ENCODE measurements at regions not wholly inside any gene's neighbourhood (a gene's known extent, or its start where the extent isn't known, plus 50 kb on each side); places are given as distances from the start of the nearest gene placed in this dataset.
"Not testable (repeated sequence)": the region's sequence is repeated elsewhere in the genome, so short reads cannot be mapped to it uniquely, and the experiment has no call there.

DNA sequence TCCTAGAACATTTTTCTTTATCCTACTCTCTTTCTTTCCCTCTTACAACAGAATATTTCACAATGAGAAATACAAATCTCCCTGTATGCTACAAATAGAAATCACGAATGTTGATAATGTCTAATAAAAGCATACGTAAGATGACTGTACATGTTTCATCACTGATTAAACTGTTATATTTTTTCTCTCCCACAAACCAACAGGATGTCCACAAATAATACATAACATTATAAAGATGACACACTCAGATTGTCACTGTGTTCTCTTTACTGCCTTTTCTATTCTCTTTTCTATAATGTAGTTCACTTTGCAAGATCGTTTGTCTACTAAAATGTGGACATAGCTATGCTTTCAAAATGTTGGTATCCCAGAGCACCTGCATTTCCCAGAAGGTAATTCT, 90.7 kb upstream of the PARP8 start (continued):
- TF ChIP-seq, protein P1, sequence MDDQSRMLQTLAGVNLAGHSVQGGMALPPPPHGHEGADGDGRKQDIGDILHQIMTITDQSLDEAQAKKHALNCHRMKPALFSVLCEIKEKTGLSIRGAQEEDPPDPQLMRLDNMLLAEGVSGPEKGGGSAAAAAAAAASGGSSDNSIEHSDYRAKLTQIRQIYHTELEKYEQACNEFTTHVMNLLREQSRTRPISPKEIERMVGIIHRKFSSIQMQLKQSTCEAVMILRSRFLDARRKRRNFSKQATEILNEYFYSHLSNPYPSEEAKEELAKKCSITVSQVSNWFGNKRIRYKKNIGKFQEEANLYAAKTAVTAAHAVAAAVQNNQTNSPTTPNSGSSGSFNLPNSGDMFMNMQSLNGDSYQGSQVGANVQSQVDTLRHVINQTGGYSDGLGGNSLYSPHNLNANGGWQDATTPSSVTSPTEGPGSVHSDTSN (IDR thresholded peaks at IDR 0.05), result no peak
- TF ChIP-seq ESRRA (IDR thresholded peaks at IDR 0.05; ENCODE audit: borderline replicate concordance, low read length) (no peak), EHMT2 (IDR thresholded peaks at IDR 0.05; ENCODE audit: low read depth) (no peak), HDAC2 (IDR thresholded peaks at IDR 0.05) (no peak), KDM1A (IDR thresholded peaks at IDR 0.05; ENCODE audit: low read depth) (no peak), GATA3 (IDR thresholded peaks at IDR 0.05; ENCODE audit: borderline replicate concordance) (no peak), JUNB (IDR thresholded peaks at IDR 0.05) (no peak)
- TF ChIP-seq, protein P2, sequence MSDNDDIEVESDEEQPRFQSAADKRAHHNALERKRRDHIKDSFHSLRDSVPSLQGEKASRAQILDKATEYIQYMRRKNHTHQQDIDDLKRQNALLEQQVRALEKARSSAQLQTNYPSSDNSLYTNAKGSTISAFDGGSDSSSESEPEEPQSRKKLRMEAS (IDR thresholded peaks at IDR 0.05), result no peak

DNA sequence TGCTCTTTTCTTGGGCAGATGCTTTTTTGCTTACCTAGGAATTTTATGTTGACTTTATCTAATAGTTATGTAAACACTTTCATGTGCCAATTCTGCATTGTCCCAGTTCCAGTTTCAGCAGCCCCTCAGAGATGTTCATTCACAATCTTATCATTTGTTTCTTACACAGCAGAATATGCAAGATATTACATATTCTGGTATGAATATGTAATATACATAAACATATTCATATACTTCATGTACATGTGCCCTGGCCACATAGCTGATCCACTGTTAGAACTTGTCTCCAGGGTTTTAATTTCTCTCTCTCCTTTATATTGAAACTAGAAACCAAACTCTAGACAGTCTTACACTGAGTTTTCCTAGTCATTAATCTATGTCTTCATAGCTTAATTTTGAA, 90.2 kb upstream of the PARP8 start:
- no peak for DNase-seq (ENCODE audit: low read depth in 1 of 2, low spot score in 1 of 2)
- Histone ChIP-seq H3K27ac (no peak overlapping the region), H3K4me3 (no peak overlapping the region), H3K4me2 (no peak overlapping the region), H3K9me3 (no peaks in the 10 kb centered on the region), H3K4me1 (no peaks in the 10 kb centered on the region)
- no peak for FAIRE-seq
- ChIA-PET POLR2A (no interaction called here), CTCF (interaction anchor here (0.8 kb wide), 1 partner anchor 13 kb away, joined by 3 read pairs; no protein-coding TSS in a partner anchor)
- ATAC-seq, result no peak
- TF ChIP-seq NFE2L2 (conservative IDR thresholded peaks at IDR 0.05; ENCODE audit: low read length) (no peak), MAFK (IDR thresholded peaks at IDR 0.05; ENCODE audit: partially characterized antibody) (peak; percentile 16), MYC (IDR thresholded peaks at IDR 0.05; ENCODE audit: borderline replicate concordance, low read length) (no peak)

DNA sequence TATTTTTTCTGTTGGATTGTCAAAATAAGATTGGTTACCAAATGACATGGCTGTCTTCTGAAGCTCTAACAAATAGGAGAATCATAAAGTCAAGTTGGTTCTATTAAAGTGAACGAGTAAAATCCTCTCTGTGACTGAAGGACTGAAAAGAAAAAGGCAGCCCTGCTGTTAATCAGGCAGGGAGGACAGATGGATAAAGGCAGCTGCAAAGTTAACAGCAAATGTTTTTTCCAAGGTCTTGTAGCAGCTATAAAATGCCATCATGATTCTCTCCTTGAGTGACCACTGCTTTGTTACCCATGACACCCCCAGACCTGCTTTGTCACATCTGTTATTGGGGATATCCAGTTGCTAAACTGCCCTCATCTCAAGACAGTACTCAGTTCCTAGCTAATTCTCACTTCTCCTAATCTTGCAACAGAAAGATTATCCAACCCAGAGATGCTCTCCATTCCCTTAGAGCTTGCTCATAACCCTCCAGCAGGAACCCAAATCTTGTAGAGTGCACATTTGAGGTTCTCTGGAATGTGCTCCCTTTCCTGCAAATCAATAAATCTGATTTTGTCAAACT, 89.7 kb upstream of the PARP8 start:
- FAIRE-seq (no peak), ATAC-seq (no peak), DNase-seq (ENCODE audit: low read depth in 1 of 2, low spot score in 1 of 2) (no peak)
- Histone ChIP-seq H3K9me3 (no peaks in the 10 kb centered on the region), H3K4me3 (no peak overlapping the region), H3K4me1 (no peaks in the 10 kb centered on the region), H3K4me2 (no peak overlapping the region), H3K27ac (no peak overlapping the region)
- ChIA-PET CTCF (interaction anchor here (0.8 kb wide), 1 partner anchor 12 kb away, joined by 3 read pairs; no protein-coding TSS in a partner anchor), POLR2A (no interaction called here)
- WGBS (ENCODE audit: missing lambda C conversion rate), result 0% methylated on average over 1 of the region's 1 CpG
- TF ChIP-seq FOSB (CRISPR knock-in tag; IDR thresholded peaks at IDR 0.05), result no peak

DNA sequence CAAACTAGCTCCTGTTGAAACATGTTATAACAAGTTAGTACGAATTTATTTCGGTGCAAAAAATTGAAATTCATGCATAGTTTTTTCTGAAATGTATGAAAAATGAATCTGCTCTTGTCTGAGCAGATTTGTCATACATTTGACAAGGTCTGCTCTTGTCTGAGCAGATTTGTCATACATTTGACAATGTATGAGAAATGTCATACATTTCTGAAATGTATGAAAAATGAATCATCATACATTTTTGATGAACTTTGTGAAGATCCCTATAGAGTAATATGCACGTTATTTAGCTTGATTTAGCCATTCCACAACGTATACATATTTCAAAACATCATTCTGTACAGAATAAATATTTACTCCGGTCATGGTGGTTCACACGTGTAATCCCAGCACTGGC, 85.9 kb upstream of the PARP8 start:
- CTCF ChIA-PET, result no interaction called here
- 3% methylated on average over 6 of the region's 6 CpGs for whole genome bisulfite sequencing (ENCODE audit: missing lambda C conversion rate)
- POLR2A ChIA-PET, result no interaction called here
- no peak overlapping the region for H3K4me3 ChIP-seq
- H3K4me2 ChIP-seq, result no peak overlapping the region
- no peaks in the 10 kb centered on the region for H3K9me3 ChIP-seq
- FAIRE-seq, result no peak
- TF ChIP-seq MYC (IDR thresholded peaks at IDR 0.05; ENCODE audit: borderline replicate concordance, low read length) (no peak), HOXA7 (CRISPR knock-in tag; IDR thresholded peaks at IDR 0.05) (no peak), JUNB (IDR thresholded peaks at IDR 0.05) (no peak), RAD21 (conservative IDR thresholded peaks at IDR 0.05 in 1 of 2, IDR thresholded peaks at IDR 0.05 in 1 of 2) (no peak), JUN (IDR thresholded peaks at IDR 0.05) (no peak), NFE2L2 (conservative IDR thresholded peaks at IDR 0.05; ENCODE audit: low read length) (no peak), HOXB13 (CRISPR knock-in tag; IDR thresholded peaks at IDR 0.05; ENCODE audit: low read depth) (no peak), RCOR1 (IDR thresholded peaks at IDR 0.05; ENCODE audit: low read depth, low read length) (no peak), KDM1A (IDR thresholded peaks at IDR 0.05; ENCODE audit: low read depth) (no peak)
- TF ChIP-seq, protein P1 (IDR thresholded peaks at IDR 0.05), result no peak
- TF ChIP-seq, protein P3, sequence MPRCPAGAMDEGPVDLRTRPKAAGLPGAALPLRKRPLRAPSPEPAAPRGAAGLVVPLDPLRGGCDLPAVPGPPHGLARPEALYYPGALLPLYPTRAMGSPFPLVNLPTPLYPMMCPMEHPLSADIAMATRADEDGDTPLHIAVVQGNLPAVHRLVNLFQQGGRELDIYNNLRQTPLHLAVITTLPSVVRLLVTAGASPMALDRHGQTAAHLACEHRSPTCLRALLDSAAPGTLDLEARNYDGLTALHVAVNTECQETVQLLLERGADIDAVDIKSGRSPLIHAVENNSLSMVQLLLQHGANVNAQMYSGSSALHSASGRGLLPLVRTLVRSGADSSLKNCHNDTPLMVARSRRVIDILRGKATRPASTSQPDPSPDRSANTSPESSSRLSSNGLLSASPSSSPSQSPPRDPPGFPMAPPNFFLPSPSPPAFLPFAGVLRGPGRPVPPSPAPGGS (IDR thresholded peaks at IDR 0.05), result no peak
- no peak for ATAC-seq
- no peak overlapping the region for H3K27ac ChIP-seq
- H3K4me1 ChIP-seq, result no peaks in the 10 kb centered on the region
- no peak for DNase-seq (ENCODE audit: low read depth in 1 of 2, low spot score in 1 of 2)

DNA sequence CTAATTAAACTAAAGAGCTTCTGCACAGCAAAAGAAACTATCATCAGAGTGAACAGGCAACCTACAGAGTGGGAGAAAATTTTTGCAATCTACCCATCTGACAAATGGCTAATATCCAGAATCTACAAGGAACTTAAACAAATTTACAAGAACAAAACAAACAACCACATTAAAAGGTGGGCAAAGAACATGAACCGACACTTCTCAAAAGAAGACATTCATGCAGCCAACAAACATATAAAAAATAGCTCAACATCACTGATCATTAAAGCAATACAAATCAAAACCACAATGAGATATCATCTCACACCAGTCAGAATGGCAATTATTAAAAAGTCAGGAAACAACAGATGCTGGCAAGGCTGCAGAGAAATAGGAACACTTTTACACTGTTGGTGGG, 84.6 kb upstream of the PARP8 start:
- POLR2A ChIA-PET; DNase-seq (ENCODE audit: low read depth in 1 of 2, low spot score in 1 of 2); H3K9me3 ChIP-seq; FAIRE-seq; H3K4me3 ChIP-seq; H3K27ac ChIP-seq; CTCF ChIA-PET; H3K4me1 ChIP-seq; H3K4me2 ChIP-seq; ATAC-seq: not testable (repeated sequence)
- WGBS (ENCODE audit: missing lambda C conversion rate), result 29% methylated on average over 1 of the region's 1 CpG
